Astrocyte (in vitro differentiated cells and primary cell): ENCODE measurements at regions not wholly inside any gene's neighbourhood (a gene's known extent, or its start where the extent isn't known, plus 50 kb on each side); places are given as distances from the start of the nearest gene placed in this dataset.

Source experiments
- DNase-seq: peaks from one replicate; pipeline ENCODE4 v3.0.0-alpha.2; 2010; ENCODE audit warnings: low read depth
- FAIRE-seq: peaks from 2 replicates; lab custom pipeline; 2011; peaks lifted over from hg19 to GRCh38; lab: Jason Lieb, UNC
- H2AFZ ChIP-seq: 2 replicates; pipeline ENCODE4 v1.6.0; 2012; ENCODE audit warnings: low read depth, low read length, inconsistent platforms
- H3K27ac ChIP-seq: 2 replicates; pipeline ENCODE4 v1.5.1; 2011; ENCODE audit warnings: low read depth, low read length, inconsistent platforms
- H3K27me3 ChIP-seq: 2 replicates; pipeline ENCODE4 v1.6.0; 2011; ENCODE audit warnings: low read length, inconsistent platforms; ENCODE audit not compliant: insufficient read depth
- H3K36me3 ChIP-seq: 2 replicates; pipeline ENCODE4 v1.5.1; 2011; ENCODE audit warnings: low read length, inconsistent platforms; ENCODE audit not compliant: insufficient read depth
- H3K4me1 ChIP-seq: 2 replicates; pipeline ENCODE4 v1.5.1; 2011; ENCODE audit warnings: low read length, inconsistent platforms; ENCODE audit not compliant: insufficient read depth
- H3K4me2 ChIP-seq: 2 replicates; pipeline ENCODE4 v1.6.0; 2012; ENCODE audit warnings: low read length, inconsistent platforms
- H3K4me3 ChIP-seq: 2 replicates; pipeline ENCODE4 v1.5.1; 2011; ENCODE audit warnings: low read depth, mild to moderate bottlenecking, low read length, inconsistent platforms; ENCODE audit not compliant: insufficient read depth
- H3K79me2 ChIP-seq: 2 replicates; pipeline ENCODE4 v1.6.0; 2012; ENCODE audit warnings: mild to moderate bottlenecking, low read length, inconsistent platforms; ENCODE audit not compliant: insufficient read depth
- H3K9ac ChIP-seq: 2 replicates; pipeline ENCODE4 v1.6.0; 2012; ENCODE audit warnings: mild to moderate bottlenecking, low read length, inconsistent platforms
- H3K9me3 ChIP-seq: 2 replicates; pipeline ENCODE4 v1.5.1; 2012; ENCODE audit warnings: low read depth, mild to moderate bottlenecking, low read length, inconsistent platforms; ENCODE audit not compliant: insufficient read depth
- H4K20me1 ChIP-seq: 2 replicates; pipeline ENCODE4 v1.6.0; 2012; ENCODE audit warnings: low read length, inconsistent platforms; ENCODE audit not compliant: insufficient read depth
- H3K27ac Mint-ChIP-seq: one replicate; pipeline ENCODE4 v1.8.0; 2021; ENCODE audit warnings: mild to moderate bottlenecking, mixed read lengths; ENCODE audit not compliant: unreplicated experiment
- H3K27me3 Mint-ChIP-seq: one replicate; pipeline ENCODE4 v1.8.0; 2021; ENCODE audit warnings: low read depth, mixed read lengths; ENCODE audit not compliant: unreplicated experiment
- H3K36me3 Mint-ChIP-seq: one replicate; pipeline ENCODE4 v1.8.0; 2021; ENCODE audit warnings: low read depth, mixed read lengths; ENCODE audit not compliant: unreplicated experiment
- H3K4me1 Mint-ChIP-seq: one replicate; pipeline ENCODE4 v1.8.0; 2021; ENCODE audit warnings: low read depth, mixed read lengths; ENCODE audit not compliant: unreplicated experiment
- H3K4me3 Mint-ChIP-seq: one replicate; pipeline ENCODE4 v1.8.0; 2021; ENCODE audit warnings: mild to moderate bottlenecking, moderate library complexity, mixed read lengths; ENCODE audit not compliant: unreplicated experiment
- H3K9me3 Mint-ChIP-seq: one replicate; pipeline ENCODE4 v1.8.0; 2021; ENCODE audit warnings: mild to moderate bottlenecking, mixed read lengths; ENCODE audit not compliant: unreplicated experiment
- CTCF ChIP-seq: IDR thresholded peaks from 2 replicates; pipeline ENCODE4 v1.5.1; 2011; ENCODE audit warnings: low read depth, mild to moderate bottlenecking, inconsistent platforms, low read length, moderate library complexity; ENCODE audit not compliant: insufficient read depth
- EZH2 ChIP-seq: IDR thresholded peaks from 2 replicates; pipeline ENCODE4 v1.6.1; 2012; ENCODE audit warnings: mild to moderate bottlenecking, low read length, inconsistent platforms; ENCODE audit not compliant: insufficient read depth

GRCh38 chr6:63427951-63428350, 108.2 kb upstream of the LGSN start:
- no peak for TF ChIP-seq EZH2
- TF ChIP-seq CTCF: no peak
- Histone ChIP-seq H2AFZ (no peak overlapping the region), H3K79me2 (no peaks in the 10 kb centered on the region), H3K9ac (no peak overlapping the region), H3K4me3 (no peak overlapping the region), H4K20me1 (no peaks in the 10 kb centered on the region), H3K36me3 (no peaks in the 10 kb centered on the region), H3K9me3 (no peaks in the 10 kb centered on the region), H3K27ac (no peak overlapping the region), H3K27me3 (no peaks in the 10 kb centered on the region), H3K4me1 (no peaks in the 10 kb centered on the region), H3K4me2 (no peak overlapping the region)
- no peak for DNase-seq
- no peaks in the 10 kb centered on the region for H3K27me3 Mint-ChIP-seq
- H3K9me3 Mint-ChIP-seq: peaks cover 1% of the 10 kb centered on the region
- H3K27ac Mint-ChIP-seq: no peak overlapping the region
- no peaks in the 10 kb centered on the region for H3K36me3 Mint-ChIP-seq
- no peaks in the 10 kb centered on the region for H3K4me1 Mint-ChIP-seq
- H3K4me3 Mint-ChIP-seq: no peak overlapping the region
- no peak for FAIRE-seq

- Histone ChIP-seq H3K79me2 (no peaks in the 10 kb centered on the region), H3K27me3 (no peaks in the 10 kb centered on the region), H3K27ac (no peak overlapping the region), H2AFZ (no peak overlapping the region), H3K9me3 (no peaks in the 10 kb centered on the region), H3K4me2 (no peak overlapping the region), H3K36me3 (no peaks in the 10 kb centered on the region), H3K4me1 (no peaks in the 10 kb centered on the region), H3K9ac (no peak overlapping the region), H3K4me3 (no peak overlapping the region), H4K20me1 (no peaks in the 10 kb centered on the region)
- Mint-ChIP-seq H3K4me1 (no peaks in the 10 kb centered on the region), H3K4me3 (no peak overlapping the region), H3K27ac (no peak overlapping the region), H3K9me3 (no peaks in the 10 kb centered on the region), H3K27me3 (no peaks in the 10 kb centered on the region), H3K36me3 (no peaks in the 10 kb centered on the region)
- no peak for TF ChIP-seq EZH2
- TF ChIP-seq CTCF: no peak
- no peak for DNase-seq
- no peak for FAIRE-seq
Observed at GRCh38 chr6:63430985-63431519, 111.3 kb upstream of the LGSN start.

GRCh38 chr6:63434943-63435342, 115.2 kb upstream of the LGSN start:
- no peaks in the 10 kb centered on the region for H3K4me1 ChIP-seq
- no peak for DNase-seq
- TF ChIP-seq EZH2 (no peak), CTCF (no peak)
- Mint-ChIP-seq H3K36me3 (no peaks in the 10 kb centered on the region), H3K4me3 (no peak overlapping the region), H3K4me1 (no peaks in the 10 kb centered on the region), H3K27ac (no peak overlapping the region), H3K9me3 (no peaks in the 10 kb centered on the region), H3K27me3 (peaks cover 3% of the 10 kb centered on the region)
- no peak overlapping the region for H3K27ac ChIP-seq
- H3K36me3 ChIP-seq: no peaks in the 10 kb centered on the region
- no peaks in the 10 kb centered on the region for H4K20me1 ChIP-seq
- H3K9ac ChIP-seq: no peak overlapping the region
- FAIRE-seq: no peak
- no peak overlapping the region for H3K4me3 ChIP-seq
- no peaks in the 10 kb centered on the region for H3K9me3 ChIP-seq
- no peak overlapping the region for H2AFZ ChIP-seq
- H3K4me2 ChIP-seq: no peak overlapping the region
- no peaks in the 10 kb centered on the region for H3K27me3 ChIP-seq
- no peaks in the 10 kb centered on the region for H3K79me2 ChIP-seq
